DOHH2 (cell line): ENCODE measurements at regions not wholly inside any gene's neighbourhood (a gene's known extent, or its start where the extent isn't known, plus 50 kb on each side); places are given as distances from the start of the nearest gene placed in this dataset.

Source experiments
- H3F3A ChIP-seq: fragments of 200-600 bp; sonication (generic), shearing (Covaris generic); 2 replicates; pipeline ENCODE4 v1.6.0; 2016; ENCODE audit warnings: antibody characterized with exemption, mild to moderate bottlenecking; ENCODE audit not compliant: control insufficient read depth, insufficient read depth
- H3K27ac ChIP-seq: fragments of 200-600 bp; sonication (generic); 2 replicates; pipeline ENCODE4 v1.5.1; 2014; ENCODE audit warnings: low read depth, mild to moderate bottlenecking, low read length, moderate library complexity
- H3K27me3 ChIP-seq: fragments of 200-600 bp; sonication (generic); 2 replicates; pipeline ENCODE4 v1.6.1; 2014; ENCODE audit warnings: mild to moderate bottlenecking, low read length, mixed read lengths; ENCODE audit not compliant: control insufficient read depth
- H3K36me3 ChIP-seq: fragments of 200-600 bp; sonication (generic); 2 replicates; pipeline ENCODE4 v1.6.1; 2014; ENCODE audit warnings: mild to moderate bottlenecking, low read length, moderate library complexity, mixed read lengths; ENCODE audit not compliant: control insufficient read depth
- H3K4me1 ChIP-seq: fragments of 200-600 bp; sonication (generic); 2 replicates; pipeline ENCODE4 v1.6.1; 2014; ENCODE audit warnings: mild to moderate bottlenecking, low read length, mixed read lengths; ENCODE audit not compliant: control insufficient read depth
- H3K4me2 ChIP-seq: fragments of 200-600 bp; sonication (generic); 2 replicates; pipeline ENCODE4 v1.6.0; 2014; ENCODE audit warnings: mild to moderate bottlenecking, low read length, moderate library complexity
- H3K4me3 ChIP-seq: fragments of 200-600 bp; sonication (generic); 2 replicates; pipeline ENCODE4 v1.5.1; 2014; ENCODE audit warnings: mild to moderate bottlenecking, low read length, mixed read lengths
- H3K79me2 ChIP-seq: fragments of 200-600 bp; sonication (generic); 2 replicates; pipeline ENCODE4 v1.6.1; 2014; ENCODE audit warnings: mild to moderate bottlenecking, low read length, mixed read lengths; ENCODE audit not compliant: control insufficient read depth
- H3K9me2 ChIP-seq: fragments of 200-600 bp; sonication (generic); replicated peaks from 2 replicates; pipeline ENCODE4 v1.6.1; 2014; ENCODE audit warnings: mild to moderate bottlenecking, low read length, mixed read lengths; ENCODE audit not compliant: control insufficient read depth
- H3K9me3 ChIP-seq: fragments of 200-600 bp; sonication (generic); 2 replicates; pipeline ENCODE4 v1.6.1; 2014; ENCODE audit warnings: antibody characterized with exemption, low read length, mixed read lengths; ENCODE audit not compliant: control insufficient read depth, insufficient read depth
- H4K20me1 ChIP-seq: fragments of 200-600 bp; sonication (generic); 2 replicates; pipeline ENCODE4 v1.6.0; 2014; ENCODE audit warnings: low read depth, mild to moderate bottlenecking, antibody characterized with exemption, low read length, moderate library complexity; ENCODE audit not compliant: control insufficient read depth, insufficient read depth
- EZH2phosphoT487 ChIP-seq: fragments of 200-600 bp; sonication (generic); IDR thresholded peaks from 2 replicates; pipeline ENCODE4 v1.6.1; 2017; ENCODE audit warnings: borderline replicate concordance, mild to moderate bottlenecking, antibody characterized with exemption, low read length, moderate library complexity, mixed read lengths
- TF ChIP-seq, protein P1 (sequence below): fragments of 200-600 bp; sonication (generic); IDR thresholded peaks from one replicate; pipeline ENCODE4 v1.5.1; 2014; ENCODE audit warnings: antibody characterized with exemption, mild to moderate bottlenecking, low read depth, low read length; ENCODE audit not compliant: poor library complexity, severe bottlenecking

GRCh38 chr9:1536522-1537170, 478.5 kb upstream of the SMARCA2 start:
- H4K20me1 ChIP-seq = no peaks in the 10 kb centered on the region
- H3K4me2 ChIP-seq = no peak overlapping the region
- H3K27me3 ChIP-seq = no peaks in the 10 kb centered on the region
- H3K4me3 ChIP-seq = no peak overlapping the region
- no peaks in the 10 kb centered on the region for H3K9me3 ChIP-seq
- H3K4me1 ChIP-seq = no peaks in the 10 kb centered on the region
- H3K36me3 ChIP-seq = no peaks in the 10 kb centered on the region
- TF ChIP-seq EZH2phosphoT487 = no peak
- TF ChIP-seq, protein P1, sequence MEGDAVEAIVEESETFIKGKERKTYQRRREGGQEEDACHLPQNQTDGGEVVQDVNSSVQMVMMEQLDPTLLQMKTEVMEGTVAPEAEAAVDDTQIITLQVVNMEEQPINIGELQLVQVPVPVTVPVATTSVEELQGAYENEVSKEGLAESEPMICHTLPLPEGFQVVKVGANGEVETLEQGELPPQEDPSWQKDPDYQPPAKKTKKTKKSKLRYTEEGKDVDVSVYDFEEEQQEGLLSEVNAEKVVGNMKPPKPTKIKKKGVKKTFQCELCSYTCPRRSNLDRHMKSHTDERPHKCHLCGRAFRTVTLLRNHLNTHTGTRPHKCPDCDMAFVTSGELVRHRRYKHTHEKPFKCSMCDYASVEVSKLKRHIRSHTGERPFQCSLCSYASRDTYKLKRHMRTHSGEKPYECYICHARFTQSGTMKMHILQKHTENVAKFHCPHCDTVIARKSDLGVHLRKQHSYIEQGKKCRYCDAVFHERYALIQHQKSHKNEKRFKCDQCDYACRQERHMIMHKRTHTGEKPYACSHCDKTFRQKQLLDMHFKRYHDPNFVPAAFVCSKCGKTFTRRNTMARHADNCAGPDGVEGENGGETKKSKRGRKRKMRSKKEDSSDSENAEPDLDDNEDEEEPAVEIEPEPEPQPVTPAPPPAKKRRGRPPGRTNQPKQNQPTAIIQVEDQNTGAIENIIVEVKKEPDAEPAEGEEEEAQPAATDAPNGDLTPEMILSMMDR = no peak
- H3K79me2 ChIP-seq = no peaks in the 10 kb centered on the region
- no peaks in the 10 kb centered on the region for H3F3A ChIP-seq
- H3K9me2 ChIP-seq = no peaks in the 10 kb centered on the region
- H3K27ac ChIP-seq = no peak overlapping the region

DNA sequence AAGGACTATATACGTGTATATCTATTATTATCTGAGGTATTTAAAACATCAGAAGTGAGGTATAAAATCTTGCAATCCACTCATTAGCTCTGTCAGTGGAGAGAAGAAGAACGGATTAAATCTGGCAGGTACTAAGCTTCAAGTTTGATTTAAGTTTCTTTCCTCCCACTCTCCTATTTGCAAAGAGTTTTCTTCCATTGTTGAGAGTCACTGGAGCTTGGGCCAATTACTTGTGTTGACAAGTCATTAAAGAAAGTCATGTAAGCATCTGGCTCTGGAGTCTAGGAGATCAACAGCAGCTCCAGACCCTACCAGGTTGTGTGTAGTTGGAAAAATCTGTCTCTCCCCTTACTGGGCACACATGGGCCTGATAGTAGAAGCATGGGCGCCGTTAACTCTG, 476.8 kb upstream of the SMARCA2 start:
- no peaks in the 10 kb centered on the region for H3K9me2 ChIP-seq
- H3K27ac ChIP-seq = no peak overlapping the region
- H3K4me1 ChIP-seq = no peaks in the 10 kb centered on the region
- no peaks in the 10 kb centered on the region for H3K9me3 ChIP-seq
- no peaks in the 10 kb centered on the region for H3K36me3 ChIP-seq
- no peak overlapping the region for H3K4me3 ChIP-seq
- no peaks in the 10 kb centered on the region for H4K20me1 ChIP-seq
- no peak overlapping the region for H3K4me2 ChIP-seq
- TF ChIP-seq EZH2phosphoT487 = no peak
- TF ChIP-seq, protein P1 = no peak
- H3K27me3 ChIP-seq = no peaks in the 10 kb centered on the region
- no peaks in the 10 kb centered on the region for H3F3A ChIP-seq
- no peaks in the 10 kb centered on the region for H3K79me2 ChIP-seq

DNA sequence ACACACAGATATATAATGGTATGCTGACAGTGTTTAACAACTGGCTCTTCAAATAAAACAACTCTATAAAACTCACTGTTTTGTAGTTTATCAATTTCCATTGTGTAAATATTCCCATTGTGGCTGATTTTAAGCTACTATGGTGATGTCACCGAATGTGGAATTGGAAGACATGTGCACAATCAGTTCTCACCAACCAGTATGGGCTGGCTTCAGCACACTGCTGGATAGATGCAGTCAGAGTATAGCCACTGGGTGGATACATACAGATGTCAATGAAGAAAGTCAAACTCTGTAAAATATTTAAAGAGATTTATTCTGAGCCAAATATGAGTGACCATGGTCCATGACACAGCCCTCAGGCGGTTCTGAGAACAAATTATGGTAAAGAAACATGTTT, 475.9 kb upstream of the SMARCA2 start:
- Histone ChIP-seq H3K4me3 (no peak overlapping the region), H3K79me2 (no peaks in the 10 kb centered on the region), H3K4me1 (no peaks in the 10 kb centered on the region), H3K9me2 (no peaks in the 10 kb centered on the region), H3K36me3 (no peaks in the 10 kb centered on the region), H3K4me2 (no peak overlapping the region), H4K20me1 (no peaks in the 10 kb centered on the region), H3K27me3 (no peaks in the 10 kb centered on the region), H3K9me3 (no peaks in the 10 kb centered on the region), H3F3A (no peaks in the 10 kb centered on the region), H3K27ac (no peak overlapping the region)
- TF ChIP-seq, protein P1 = no peak
- no peak for TF ChIP-seq EZH2phosphoT487
